D341Med (cell line): ENCODE measurements at regions not wholly inside any gene's neighbourhood (a gene's known extent, or its start where the extent isn't known, plus 50 kb on each side); places are given as distances from the start of the nearest gene placed in this dataset.

ENCODE experiments used
- DNase-seq: peaks from one replicate; pipeline ENCODE4 v3.0.0; 2012; ENCODE audit warnings: low spot score

GRCh38 chr3:159789742-159790635 is 198.6 kb upstream of the IL12A start:
- DNase-seq: no peak

GRCh38 chr3:159791336-159791735 is 197.3 kb upstream of the IL12A start:
- DNase-seq: no peak

- DNase-seq: no peak
Measured at GRCh38 chr3:159792070-159792469, 196.6 kb upstream of the IL12A start.

- DNase-seq: no peak
Measured at GRCh38 chr3:159795042-159795441, 193.6 kb upstream of the IL12A start.

DNA sequence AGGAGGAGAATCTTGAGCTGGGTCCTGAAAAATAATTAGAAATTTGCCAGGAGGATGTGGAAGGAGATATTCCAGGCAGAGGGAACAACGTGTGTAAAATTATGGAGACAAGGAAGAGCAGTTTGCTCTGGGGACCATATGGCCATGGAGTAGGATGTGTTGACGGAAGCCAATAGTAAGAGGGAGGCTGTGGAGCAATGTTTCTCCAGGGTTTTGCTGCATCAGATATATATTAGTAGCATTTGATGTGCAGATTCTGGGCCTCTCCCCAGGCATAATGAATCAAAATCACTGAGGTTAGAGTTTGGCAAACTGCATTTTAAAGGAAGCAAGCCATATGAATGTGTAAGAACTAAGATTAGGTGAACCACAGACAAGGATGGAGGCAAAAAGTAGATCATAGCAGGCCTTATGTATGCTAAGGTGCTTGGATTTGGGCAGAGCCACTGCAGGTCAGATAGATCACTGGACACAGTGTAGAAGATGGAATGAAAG is 192.9 kb upstream of the IL12A start:
- DNase-seq: no peak

- DNase-seq: no peak
Measured at GRCh38 chr3:159796226-159796625, 192.4 kb upstream of the IL12A start.

DNA sequence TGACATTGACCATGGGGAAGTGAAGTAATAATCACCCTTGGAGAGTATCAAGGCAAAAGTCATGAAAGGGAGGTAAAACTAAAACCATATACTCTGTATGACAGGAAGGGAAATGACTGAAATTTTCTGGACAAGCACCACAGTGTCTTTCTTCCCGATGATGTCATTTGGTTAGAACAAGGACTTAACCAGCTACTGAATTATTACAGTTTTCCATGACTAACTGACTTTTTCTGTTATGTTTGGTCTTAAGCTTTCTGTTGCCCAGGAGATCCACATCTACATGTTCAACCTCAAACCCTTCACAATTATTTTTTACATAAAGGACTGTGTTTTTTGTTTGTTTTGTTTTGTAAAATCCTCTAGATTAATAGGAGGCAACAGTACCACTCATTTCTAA is 191.9 kb upstream of the IL12A start:
- no peak for DNase-seq

DNA sequence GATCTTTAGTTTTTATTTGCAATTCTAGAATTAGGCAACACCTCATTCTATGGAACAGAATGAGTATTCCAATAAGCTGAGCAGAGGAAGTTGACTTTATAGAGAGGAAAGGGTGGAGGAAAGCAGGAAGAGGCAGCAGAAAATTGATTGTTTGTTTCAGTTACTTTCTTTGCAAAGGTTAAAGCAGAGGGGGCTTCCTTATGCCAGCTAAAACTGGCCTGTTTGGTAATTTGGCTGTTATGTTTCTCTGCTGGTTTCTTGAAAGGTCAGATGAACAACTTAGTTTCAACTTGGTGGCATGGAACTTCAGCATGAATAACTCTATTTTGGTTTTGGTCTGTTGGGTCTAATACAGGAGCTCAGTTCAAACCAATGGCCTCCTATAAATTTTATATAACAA is 190.9 kb upstream of the IL12A start:
- DNase-seq: no peak

GRCh38 chr3:159798951-159799350 is 189.7 kb upstream of the IL12A start:
- no peak for DNase-seq

GRCh38 chr3:159800434-159801155 is 188.0 kb upstream of the IL12A start:
- DNase-seq: no peak

DNA sequence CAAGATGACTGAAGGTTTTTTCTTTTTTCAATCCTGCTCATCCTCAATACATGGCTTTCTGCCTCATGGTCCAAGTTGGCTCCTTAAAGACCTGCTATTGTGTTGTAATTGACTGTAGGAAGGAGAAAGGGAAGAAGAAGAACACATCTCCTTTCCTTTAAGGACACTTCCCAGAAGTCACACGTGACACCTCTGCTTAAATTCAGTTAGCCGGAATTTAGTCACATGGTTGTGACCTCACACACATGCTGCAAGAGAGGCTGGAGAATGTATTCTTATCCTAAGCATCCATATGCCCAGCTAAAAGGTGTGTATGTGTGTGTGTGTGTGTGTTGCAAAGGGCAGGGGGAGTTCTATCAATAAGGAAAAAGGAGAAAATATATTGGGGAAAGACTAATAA is 185.8 kb upstream of the IL12A start:
- DNase-seq: no peak

- DNase-seq: no peak
Measured at GRCh38 chr3:159803459-159803858, 185.2 kb upstream of the IL12A start.

GRCh38 chr3:159804726-159805410 is 183.8 kb upstream of the IL12A start:
- peak; percentile 80 for DNase-seq

- DNase-seq: no peak
Measured at GRCh38 chr3:159805411-159805772, 183.2 kb upstream of the IL12A start.

GRCh38 chr3:159806412-159806811 is 182.2 kb upstream of the IL12A start:
- DNase-seq: no peak

DNA sequence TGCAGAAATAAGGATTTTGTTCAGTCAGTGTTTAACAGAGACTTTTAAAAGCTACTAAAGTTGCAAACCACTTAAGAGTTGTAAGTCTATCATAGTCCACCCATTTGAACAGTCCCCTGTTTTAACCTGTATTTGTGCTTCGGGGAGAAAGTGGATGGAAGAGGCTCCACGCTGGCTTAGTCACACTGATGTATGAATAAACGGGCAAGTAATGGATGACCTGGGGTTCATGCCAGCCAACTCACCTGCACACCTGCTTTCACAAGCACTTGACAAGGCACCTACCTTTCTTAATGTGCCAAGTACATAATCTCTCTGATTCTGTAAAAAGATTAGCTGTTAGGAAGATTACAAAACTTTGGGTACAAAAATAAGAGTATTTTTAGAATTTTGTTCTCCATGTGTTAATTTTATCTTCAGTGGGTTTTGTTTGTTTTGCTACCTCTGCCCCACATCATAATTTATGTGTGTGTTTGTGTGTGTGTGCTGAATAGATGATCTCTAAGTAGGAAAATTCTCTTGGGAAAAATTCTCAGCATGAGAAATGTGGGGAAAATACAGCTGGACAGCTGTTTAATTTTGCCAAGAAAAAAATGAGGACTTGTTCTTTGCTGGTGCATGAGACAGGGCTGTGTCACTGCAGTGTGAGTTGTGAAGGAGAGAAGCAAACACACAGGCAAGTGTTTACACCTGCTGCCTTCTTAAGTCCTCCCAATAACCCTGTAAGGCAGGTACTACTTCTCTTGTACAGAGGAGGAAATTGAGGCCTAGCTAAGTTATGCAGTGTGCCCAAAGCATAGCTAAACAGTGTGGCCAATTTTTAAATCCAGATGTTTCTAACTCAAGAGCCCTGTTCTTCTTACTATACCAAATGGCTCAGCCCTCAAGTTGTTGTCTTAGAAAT is 181.2 kb upstream of the IL12A start:
- DNase-seq: no peak

DNA sequence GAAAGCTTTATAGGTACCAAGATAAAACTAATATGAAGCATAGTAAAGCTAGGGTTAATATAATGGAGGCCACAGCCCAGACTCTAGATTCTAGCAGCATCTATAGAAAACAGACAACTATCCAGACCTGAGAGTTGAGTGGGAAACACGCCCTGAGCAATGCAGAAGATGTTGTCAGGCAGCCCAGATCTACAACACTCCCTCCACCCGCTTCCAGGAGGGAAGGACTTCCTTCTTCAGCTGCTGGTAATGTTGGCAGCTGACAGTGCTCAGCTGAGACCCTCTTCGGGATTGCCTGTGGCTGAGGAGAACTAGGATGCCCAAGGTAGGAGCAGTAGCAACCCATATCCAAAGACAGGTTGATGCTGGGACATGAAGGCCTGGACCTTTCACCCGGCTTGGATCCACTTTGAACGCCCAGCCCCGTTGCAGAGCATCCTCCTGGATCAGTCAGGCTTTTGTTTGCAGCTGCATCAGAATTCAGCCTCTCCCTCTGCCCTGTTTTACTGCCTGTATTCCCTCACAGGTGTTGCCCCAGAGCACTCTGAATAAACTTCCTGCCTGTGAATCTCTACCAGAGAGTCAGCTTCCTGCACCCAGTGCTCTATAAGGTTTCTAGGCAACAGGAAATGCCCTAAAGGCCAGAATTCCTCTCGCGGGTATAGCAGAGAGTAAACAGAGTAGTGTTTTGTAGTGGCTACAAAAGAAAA is 174.7 kb upstream of the IL12A start:
- DNase-seq: no peak

DNA sequence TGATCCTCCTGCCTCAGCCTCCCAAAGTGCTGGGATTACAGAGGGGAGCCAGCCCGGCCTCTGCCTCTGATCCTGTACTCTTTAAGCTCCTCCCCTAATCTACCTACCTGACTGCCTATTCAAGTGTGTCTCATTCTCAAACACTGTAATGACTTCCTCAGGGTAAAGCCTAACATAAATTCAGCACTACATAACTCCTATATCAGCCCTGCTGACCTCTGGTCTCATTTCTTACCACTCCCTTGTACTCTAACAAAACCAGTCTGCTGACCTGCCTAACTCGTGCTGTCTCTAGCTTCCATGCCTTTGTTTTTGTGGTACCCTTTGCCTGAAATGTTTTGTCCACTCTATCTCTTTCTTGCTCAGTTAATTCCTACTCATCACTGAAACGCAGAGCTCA is 172.1 kb upstream of the IL12A start:
- no peak for DNase-seq

- DNase-seq: no peak
Measured at GRCh38 chr3:159817126-159817525, 171.5 kb upstream of the IL12A start.

- no peak for DNase-seq
Measured at GRCh38 chr3:159817571-159817970, 171.1 kb upstream of the IL12A start.

DNA sequence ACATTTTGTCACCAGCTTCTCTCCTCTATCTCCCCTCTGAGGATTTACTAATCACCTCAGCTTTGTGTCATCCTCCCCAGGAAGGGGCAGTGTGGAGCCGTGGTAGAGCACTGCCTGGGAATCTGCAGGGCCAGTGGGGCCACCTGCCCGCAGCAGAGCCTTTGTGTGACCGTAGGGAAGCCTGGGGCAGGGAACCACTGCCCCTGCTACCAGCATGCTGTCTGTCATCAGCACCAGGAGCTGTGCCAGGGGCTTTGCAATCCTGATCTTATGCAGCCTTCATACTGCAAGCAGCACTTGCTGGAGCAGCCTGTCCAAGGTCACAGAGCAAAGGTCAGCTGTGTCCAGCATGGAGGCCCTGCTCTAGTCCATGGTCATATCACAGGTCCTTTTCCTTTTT is 170.2 kb upstream of the IL12A start:
- DNase-seq: peak; percentile 37
